Activated CD4-positive, alpha-beta memory T cell treated with anti-CD3 and anti-CD28 coated beads, Interleukin-2, amount 10 ng/mL, durations not matched to agents 7 days and 5 days (primary cell): ENCODE measurements at regions not wholly inside any gene's neighbourhood (a gene's known extent, or its start where the extent isn't known, plus 50 kb on each side); places are given as distances from the start of the nearest gene placed in this dataset.
"Not testable (repeated sequence)": the region's sequence is repeated elsewhere in the genome, so short reads cannot be mapped to it uniquely, and the experiment has no call there.

Experiments used
- CTCF ChIA-PET: fragments of 350-600 bp; sonication (Branson Sonifier 250); formaldehyde crosslinking; loops from one replicate; lab custom pipeline; 2021; ENCODE audit warnings: antibody characterized with exemption, inconsistent platforms; lab: Charles Lee
- POLR2A ChIA-PET: fragments of 350-600 bp; sonication (Branson Sonifier 250); formaldehyde crosslinking; loops from one replicate; lab custom pipeline; 2021; ENCODE audit warnings: antibody characterized with exemption; lab: Charles Lee
- DNase-seq: peaks from one replicate; pipeline ENCODE4 v3.0.0-alpha.2; 2020
- H3K27ac Mint-ChIP-seq: one replicate; pipeline ENCODE4 v1.8.0; 2021; ENCODE audit warnings: mild to moderate bottlenecking, mixed read lengths
- H3K27me3 Mint-ChIP-seq: one replicate; pipeline ENCODE4 v1.8.0; 2021; ENCODE audit warnings: mixed read lengths
- H3K36me3 Mint-ChIP-seq: one replicate; pipeline ENCODE4 v1.8.0; 2021; ENCODE audit warnings: low read depth, mixed read lengths
- H3K4me1 Mint-ChIP-seq: one replicate; pipeline ENCODE4 v1.8.0; 2021; ENCODE audit warnings: mixed read lengths
- H3K4me3 Mint-ChIP-seq: one replicate; pipeline ENCODE4 v1.8.0; 2021; ENCODE audit warnings: mild to moderate bottlenecking, mixed read lengths
- H3K9me3 Mint-ChIP-seq: one replicate; pipeline ENCODE4 v1.8.0; 2021; ENCODE audit warnings: mixed read lengths

- CTCF ChIA-PET: no interaction called here
- no peaks in the 10 kb centered on the region for H3K27me3 Mint-ChIP-seq
- no peak for DNase-seq
- H3K4me1 Mint-ChIP-seq: no peaks in the 10 kb centered on the region
- no peaks in the 10 kb centered on the region for H3K9me3 Mint-ChIP-seq
- no peaks in the 10 kb centered on the region for H3K36me3 Mint-ChIP-seq
- POLR2A ChIA-PET: no interaction called here
- no peak overlapping the region for H3K4me3 Mint-ChIP-seq
- no peak overlapping the region for H3K27ac Mint-ChIP-seq
These were observed 459.7 kb downstream of the GXYLT1 start for GRCh38 chr12:41684997-41685396.

- Mint-ChIP-seq H3K4me3 (no peak overlapping the region), H3K4me1 (no peaks in the 10 kb centered on the region), H3K27ac (no peak overlapping the region), H3K36me3 (no peaks in the 10 kb centered on the region), H3K9me3 (no peaks in the 10 kb centered on the region), H3K27me3 (no peaks in the 10 kb centered on the region)
- POLR2A ChIA-PET: no interaction called here
- CTCF ChIA-PET: no interaction called here
- DNase-seq: no peak
These were observed 461.0 kb downstream of the GXYLT1 start for GRCh38 chr12:41683513-41684240.

GRCh38 chr12:41683023-41683422, 461.7 kb downstream of the GXYLT1 start:
- Mint-ChIP-seq H3K4me1 (no peaks in the 10 kb centered on the region), H3K27ac (no peak overlapping the region), H3K27me3 (no peaks in the 10 kb centered on the region), H3K9me3 (peaks cover 4% of the 10 kb centered on the region), H3K4me3 (no peak overlapping the region), H3K36me3 (no peaks in the 10 kb centered on the region)
- CTCF ChIA-PET: no interaction called here
- POLR2A ChIA-PET: no interaction called here
- DNase-seq: no peak

GRCh38 chr12:41681898-41682297, 462.8 kb downstream of the GXYLT1 start:
- POLR2A ChIA-PET: no interaction called here
- CTCF ChIA-PET: no interaction called here
- Mint-ChIP-seq H3K4me1 (no peaks in the 10 kb centered on the region), H3K27me3 (no peaks in the 10 kb centered on the region), H3K9me3 (peaks cover 4% of the 10 kb centered on the region), H3K36me3 (no peaks in the 10 kb centered on the region), H3K27ac (no peak overlapping the region), H3K4me3 (no peak overlapping the region)
- DNase-seq: no peak

- no peaks in the 10 kb centered on the region for H3K4me1 Mint-ChIP-seq
- peaks cover 4% of the 10 kb centered on the region for H3K9me3 Mint-ChIP-seq
- no peaks in the 10 kb centered on the region for H3K36me3 Mint-ChIP-seq
- no peaks in the 10 kb centered on the region for H3K27me3 Mint-ChIP-seq
- no peak for DNase-seq
- H3K4me3 Mint-ChIP-seq: no peak overlapping the region
- POLR2A ChIA-PET: no interaction called here
- H3K27ac Mint-ChIP-seq: no peak overlapping the region
- CTCF ChIA-PET: no interaction called here
These were observed 464.5 kb downstream of the GXYLT1 start for GRCh38 chr12:41680155-41680554.

GRCh38 chr12:41663598-41664265, 475.6 kb downstream of the PDZRN4 start:
- Mint-ChIP-seq H3K4me1 (no peaks in the 10 kb centered on the region), H3K4me3 (no peak overlapping the region), H3K36me3 (no peaks in the 10 kb centered on the region), H3K27me3 (no peaks in the 10 kb centered on the region), H3K9me3 (peaks cover 2% of the 10 kb centered on the region), H3K27ac (no peak overlapping the region)
- POLR2A ChIA-PET: no interaction called here
- no peak for DNase-seq
- CTCF ChIA-PET: no interaction called here

GRCh38 chr12:41661141-41661765, 473.1 kb downstream of the PDZRN4 start:
- no peak for DNase-seq
- Mint-ChIP-seq H3K27me3 (no peaks in the 10 kb centered on the region), H3K9me3 (peaks cover 2% of the 10 kb centered on the region), H3K4me3 (no peak overlapping the region), H3K4me1 (no peaks in the 10 kb centered on the region), H3K27ac (no peak overlapping the region), H3K36me3 (no peaks in the 10 kb centered on the region)
- ChIA-PET POLR2A (no interaction called here), CTCF (no interaction called here)

- ChIA-PET POLR2A (no interaction called here), CTCF (no interaction called here)
- no peak overlapping the region for H3K4me3 Mint-ChIP-seq
- no peaks in the 10 kb centered on the region for H3K36me3 Mint-ChIP-seq
- no peaks in the 10 kb centered on the region for H3K9me3 Mint-ChIP-seq
- no peak for DNase-seq
- no peaks in the 10 kb centered on the region for H3K27me3 Mint-ChIP-seq
- H3K4me1 Mint-ChIP-seq: no peaks in the 10 kb centered on the region
- H3K27ac Mint-ChIP-seq: no peak overlapping the region
These were observed 468.3 kb downstream of the PDZRN4 start for GRCh38 chr12:41656454-41656853.

GRCh38 chr12:41653386-41654326, 465.5 kb downstream of the PDZRN4 start:
- H3K27ac Mint-ChIP-seq: no peak overlapping the region
- H3K9me3 Mint-ChIP-seq: no peaks in the 10 kb centered on the region
- DNase-seq: no peak
- no peaks in the 10 kb centered on the region for H3K36me3 Mint-ChIP-seq
- no peak overlapping the region for H3K4me3 Mint-ChIP-seq
- H3K27me3 Mint-ChIP-seq: no peaks in the 10 kb centered on the region
- CTCF ChIA-PET: no interaction called here
- H3K4me1 Mint-ChIP-seq: no peaks in the 10 kb centered on the region
- POLR2A ChIA-PET: no interaction called here

GRCh38 chr12:41652981-41653380, 464.9 kb downstream of the PDZRN4 start:
- H3K4me3 Mint-ChIP-seq: no peak overlapping the region
- no peaks in the 10 kb centered on the region for H3K4me1 Mint-ChIP-seq
- H3K27me3 Mint-ChIP-seq: no peaks in the 10 kb centered on the region
- H3K9me3 Mint-ChIP-seq: no peaks in the 10 kb centered on the region
- H3K27ac Mint-ChIP-seq: no peak overlapping the region
- ChIA-PET POLR2A (no interaction called here), CTCF (no interaction called here)
- no peaks in the 10 kb centered on the region for H3K36me3 Mint-ChIP-seq
- no peak for DNase-seq

GRCh38 chr12:41645624-41646023, 457.5 kb downstream of the PDZRN4 start:
- H3K27ac Mint-ChIP-seq: no peak overlapping the region
- no peak for DNase-seq
- no peaks in the 10 kb centered on the region for H3K27me3 Mint-ChIP-seq
- H3K4me3 Mint-ChIP-seq: no peak overlapping the region
- ChIA-PET CTCF (no interaction called here), POLR2A (no interaction called here)
- H3K36me3 Mint-ChIP-seq: no peaks in the 10 kb centered on the region
- no peaks in the 10 kb centered on the region for H3K4me1 Mint-ChIP-seq
- peaks cover 4% of the 10 kb centered on the region for H3K9me3 Mint-ChIP-seq

- POLR2A ChIA-PET, H3K27ac Mint-ChIP-seq, DNase-seq, H3K4me1 Mint-ChIP-seq, CTCF ChIA-PET, H3K36me3 Mint-ChIP-seq, H3K27me3 Mint-ChIP-seq, H3K9me3 Mint-ChIP-seq, H3K4me3 Mint-ChIP-seq: not testable (repeated sequence)
These were observed 454.7 kb downstream of the PDZRN4 start for GRCh38 chr12:41642808-41643207.

GRCh38 chr12:41636653-41637052, 448.5 kb downstream of the PDZRN4 start:
- no peak overlapping the region for H3K4me3 Mint-ChIP-seq
- POLR2A ChIA-PET: no interaction called here
- H3K36me3 Mint-ChIP-seq: no peaks in the 10 kb centered on the region

More at GRCh38 chr12:41636653-41637052, 448.5 kb downstream of the PDZRN4 start:
- H3K4me1 Mint-ChIP-seq: no peaks in the 10 kb centered on the region
- H3K27ac Mint-ChIP-seq: no peak overlapping the region
- CTCF ChIA-PET: no interaction called here
- no peaks in the 10 kb centered on the region for H3K9me3 Mint-ChIP-seq
- DNase-seq: no peak
- no peaks in the 10 kb centered on the region for H3K27me3 Mint-ChIP-seq
